GM12878 (cell line): ENCODE measurements at regions not wholly inside any gene's neighbourhood (a gene's known extent, or its start where the extent isn't known, plus 50 kb on each side); places are given as distances from the start of the nearest gene placed in this dataset.

Experiments
- ATAC-seq: fragments of 200-7000 bp; cut with Tn5 transposase; 3 replicates; pipeline ENCODE4 v1.9.1; 2020; ENCODE audit warnings: mild to moderate bottlenecking, moderate library complexity
- BruUV-seq: library from RNA; stranded (reverse); fragments of 400-500 nt; replicated peaks from 2 replicates; lab custom pipeline; 2021; lab: Mats Ljungman, UMichigan
- CTCF ChIA-PET: fragments of 300-600 bp; sonication (Branson Sonifier 250); formaldehyde crosslinking; extraction: SDS; loops from one replicate; lab custom pipeline; 2021; ENCODE audit warnings: inconsistent platforms; lab: Yijun Ruan, JAX
- POLR2A ChIA-PET: fragments of 350-600 bp; formaldehyde crosslinking; extraction: SDS; loops from one replicate; lab custom pipeline; 2021; ENCODE audit warnings: inconsistent platforms; lab: Charles Lee
- RAD21 ChIA-PET: fragments of 300-600 bp; sonication (Branson Sonifier 250); formaldehyde crosslinking; loops from one replicate; lab custom pipeline; 2023; ENCODE audit warnings: antibody characterized with exemption; ENCODE audit not compliant: unreplicated experiment; lab: Charles Lee
- SMC1A ChIA-PET: fragments of 300-600 bp; sonication (Branson Sonifier 250); formaldehyde crosslinking; loops from one replicate; lab custom pipeline; 2023; ENCODE audit not compliant: unreplicated experiment, uncharacterized antibody; lab: Charles Lee
- DNase-seq: peaks from one replicate; pipeline ENCODE4 v3.0.0-alpha.2; 2011; ENCODE audit warnings: low read depth, low spot score
- FAIRE-seq: peaks from 3 replicates; lab custom pipeline; 2011; peaks lifted over from hg19 to GRCh38; lab: Jason Lieb, UNC
- H2AFZ ChIP-seq: 2 replicates; pipeline ENCODE4 v1.6.0; 2011; ENCODE audit warnings: low read depth, low read length, control low read depth; ENCODE audit not compliant: control insufficient read depth
- H3K27ac ChIP-seq: 2 replicates; pipeline ENCODE4 v1.5.1; 2011; ENCODE audit warnings: control low read depth; ENCODE audit not compliant: control insufficient read depth, insufficient read depth
- H3K27me3 ChIP-seq, 2 experiments: replicated peaks in 1 of 2; 2 replicates each; pipeline versions ENCODE4 v1.6.0 to v1.6.1; 2011; ENCODE audit warnings: low read length in 1 of 2; ENCODE audit not compliant: control insufficient read depth in 2 of 2, insufficient read depth in 2 of 2
- H3K36me3 ChIP-seq, 2 experiments: 2 replicates each; pipeline ENCODE4 v1.5.1; 2011; ENCODE audit warnings: low read length in 1 of 2; ENCODE audit not compliant: control insufficient read depth in 2 of 2, insufficient read depth in 2 of 2
- H3K4me1 ChIP-seq: 2 replicates; pipeline ENCODE4 v1.6.1; 2011; ENCODE audit warnings: mild to moderate bottlenecking, low read length, moderate library complexity, mixed read lengths; ENCODE audit not compliant: control insufficient read depth, insufficient read depth
- H3K4me2 ChIP-seq: 2 replicates; pipeline ENCODE4 v1.6.0; 2011; ENCODE audit warnings: control low read depth; ENCODE audit not compliant: control insufficient read depth, insufficient read depth
- H3K4me3 ChIP-seq: fragments of 200-600 bp; sonication (generic); 2 replicates; pipeline ENCODE4 v1.5.1; 2016
- H3K79me2 ChIP-seq: 2 replicates; pipeline ENCODE4 v1.6.0; 2011; ENCODE audit warnings: low read length; ENCODE audit not compliant: control insufficient read depth, insufficient read depth
- H3K9ac ChIP-seq: 2 replicates; pipeline ENCODE4 v1.8.0; 2011; ENCODE audit warnings: low read length, control low read depth, mixed read lengths; ENCODE audit not compliant: control insufficient read depth, insufficient read depth
- H3K9me3 ChIP-seq: replicated peaks from 3 replicates; pipeline ENCODE4 v1.5.1; 2011; ENCODE audit warnings: mild to moderate bottlenecking, low read length; ENCODE audit not compliant: control insufficient read depth, insufficient read depth
- H4K20me1 ChIP-seq: 2 replicates; pipeline ENCODE4 v1.6.0; 2011; ENCODE audit not compliant: control insufficient read depth, insufficient read depth
- BCL11A ChIP-seq: IDR thresholded peaks from 2 replicates; pipeline ENCODE4 v1.6.1; 2011; ENCODE audit warnings: low read depth, low read length
- BCLAF1 ChIP-seq: fragments of 450-650 bp; IDR thresholded peaks from 2 replicates; pipeline ENCODE4 v1.6.1; 2017; ENCODE audit warnings: antibody characterized with exemption, mild to moderate bottlenecking, moderate library complexity
- BRCA1 ChIP-seq: IDR thresholded peaks from 2 replicates; pipeline ENCODE4 v1.6.1; 2011; ENCODE audit warnings: low read depth, low read length, improper control_type of control experiment
- CHD4 ChIP-seq: fragments of 200-600 bp; sonication (generic); IDR thresholded peaks from 2 replicates; pipeline ENCODE4 v1.6.1; 2016; ENCODE audit warnings: mild to moderate bottlenecking
- CTCF ChIP-seq, 3 experiments: IDR thresholded peaks in 2 of 3; conservative IDR thresholded peaks in 1 of 3; 2 replicates each; pipeline ENCODE4 v1.5.1; 2011; ENCODE audit warnings: low read depth in 3 of 3, low read length in 3 of 3, mild to moderate bottlenecking in 3 of 3, control low read depth in 2 of 3, moderate library complexity in 2 of 3, inconsistent platforms in 1 of 3, mixed read lengths in 1 of 3; ENCODE audit not compliant: control insufficient read depth in 2 of 3, insufficient read depth in 1 of 3; ENCODE audit errors: extremely low read depth in 1 of 3
- ESRRA ChIP-seq: IDR thresholded peaks from 2 replicates; pipeline ENCODE4 v1.6.1; 2012; ENCODE audit warnings: mild to moderate bottlenecking, low read length, improper control_type of control experiment
- EZH2 ChIP-seq: IDR thresholded peaks from 2 replicates; pipeline ENCODE4 v1.6.1; 2012; ENCODE audit warnings: low read depth, mild to moderate bottlenecking, control low read depth, inconsistent platforms, low read length, borderline replicate concordance; ENCODE audit not compliant: control insufficient read depth
- IRF4 ChIP-seq: IDR thresholded peaks from 2 replicates; pipeline ENCODE4 v1.6.1; 2011; ENCODE audit warnings: low read depth, low read length
- JUND ChIP-seq: IDR thresholded peaks from 2 replicates; pipeline ENCODE4 v1.6.1; 2012; ENCODE audit warnings: low read depth, mild to moderate bottlenecking, low read length, improper control_type of control experiment, moderate library complexity
- MAX ChIP-seq: IDR thresholded peaks from 2 replicates; pipeline ENCODE4 v1.6.1; 2012; ENCODE audit warnings: low read depth, low read length, improper control_type of control experiment
- MTA3 ChIP-seq: IDR thresholded peaks from 2 replicates; pipeline ENCODE4 v1.6.1; 2012; ENCODE audit warnings: low read length, inconsistent platforms, borderline replicate concordance
- MYB ChIP-seq: fragments of 150-350 bp; IDR thresholded peaks from 2 replicates; pipeline ENCODE4 v1.6.1; 2014; ENCODE audit warnings: mild to moderate bottlenecking, low read depth, low read length, borderline replicate concordance
- NR2C1 ChIP-seq: fragments of 450-650 bp; IDR thresholded peaks from 2 replicates; pipeline ENCODE4 v1.6.1; 2017; ENCODE audit warnings: antibody characterized with exemption, mild to moderate bottlenecking, moderate library complexity
- RAD51 ChIP-seq: fragments of 450-650 bp; IDR thresholded peaks from 2 replicates; pipeline ENCODE4 v1.6.1; 2016; ENCODE audit warnings: moderate library complexity, mild to moderate bottlenecking, inconsistent platforms
- RELA ChIP-seq: fragments of 450-650 bp; IDR thresholded peaks from 2 replicates; pipeline ENCODE4 v1.8.0; 2014; ENCODE audit warnings: borderline replicate concordance; ENCODE audit not compliant: partially characterized antibody
- RELB ChIP-seq: fragments of 450-650 bp; IDR thresholded peaks from 2 replicates; pipeline ENCODE4 v1.6.1; 2017; ENCODE audit warnings: low read depth, mild to moderate bottlenecking, moderate library complexity
- SMAD5 ChIP-seq: IDR thresholded peaks from 2 replicates; pipeline ENCODE4 v1.6.1; 2016; ENCODE audit warnings: antibody characterized with exemption, low read depth
- WGBS: methylation state at CpG from one replicate; pipeline ENCODE4 v1.1.6; 2016; ENCODE audit warnings: low lambda C conversion rate; ENCODE audit not compliant: insufficient replicate concordance, insufficient coverage; ENCODE audit errors: missing lambda C conversion rate; 5-methylcytosine and 5-hydroxymethylcytosine counted together
- in situ Hi-C: fragments of 300-500 bp; cut with MboI; formaldehyde crosslinking; loops from 9 replicates; pipeline ENCODE4 v1.14.3; 2018; ENCODE audit warnings: mixed read lengths
- intact Hi-C: fragments of 100-400 bp; cut with micrococcal nuclease; formaldehyde crosslinking; loops from one replicate; pipeline ENCODE4 v1.14.2; 2022; ENCODE audit not compliant: unreplicated experiment

GRCh38 chr9:75456698-75457097, 368.4 kb downstream of the OSTF1 start (continued):
- TF ChIP-seq EZH2: no peak
- TF ChIP-seq MYB: no peak
- no peak for TF ChIP-seq BCLAF1
- no peak for TF ChIP-seq CHD4
- TF ChIP-seq IRF4: no peak

GRCh38 chr9:75457474-75458011, 369.2 kb downstream of the OSTF1 start:
- in situ Hi-C loops: no loop called here
- SMC1A ChIA-PET: no interaction called here
- intact Hi-C loops: no loop called here
- Histone ChIP-seq H3K36me3 (no peaks in the 10 kb centered on the region), H3K4me2 (no peak overlapping the region), H3K79me2 (no peaks in the 10 kb centered on the region), H4K20me1 (no peaks in the 10 kb centered on the region), H2AFZ (no peak overlapping the region), H3K4me3 (no peak overlapping the region), H3K27ac (no peak overlapping the region), H3K4me1 (peaks cover 6% of the 10 kb centered on the region), H3K9me3 (no peaks in the 10 kb centered on the region), H3K27me3 (no peaks in the 10 kb centered on the region; a peak in 1 of 4 replicates), H3K9ac (no peak overlapping the region)
- RAD21 ChIA-PET: no interaction called here
- ATAC-seq (no peak), DNase-seq (no peak), FAIRE-seq (no peak)
- CTCF ChIA-PET: no interaction called here
- POLR2A ChIA-PET: no interaction called here
- WGBS: 46% methylated on average over 6 of the region's 6 CpGs
- no TSS peak for BruUV-seq
- TF ChIP-seq BCL11A (no peak), NR2C1 (no peak), ESRRA (no peak), CTCF (IDR thresholded peaks at IDR 0.05 in 2 of 3, conservative IDR thresholded peaks at IDR 0.05 in 1 of 3; ENCODE audit: control insufficient read depth in 2 of 3, extremely low read depth in 1 of 3, insufficient read depth in 1 of 3, low read depth in 3 of 3, low read length in 3 of 3) (no peak), RELB (no peak), JUND (no peak), BRCA1 (no peak), MTA3 (no peak), RAD51 (no peak), RELA (no peak), SMAD5 (no peak), MAX (no peak)
